CD4-positive, alpha-beta T cell (primary cell): ENCODE measurements at regions not wholly inside any gene's neighbourhood (a gene's known extent, or its start where the extent isn't known, plus 50 kb on each side); places are given as distances from the start of the nearest gene placed in this dataset.
A peak's percentile ranks its signal among the peaks of the same experiment; 100 is the strongest.

Experiments
- ATAC-seq: fragments of 200-7000 bp; cut with Tn5 transposase; one replicate; pipeline ENCODE4 v1.10.0; 2022; ENCODE audit warnings: mild to moderate bottlenecking; ENCODE audit not compliant: poor library complexity
- CTCF ChIA-PET: fragments of 350-600 bp; sonication (Branson Sonifier 250); formaldehyde crosslinking; loops from one replicate; lab custom pipeline; 2021; ENCODE audit warnings: antibody characterized with exemption, inconsistent platforms; lab: Charles Lee
- POLR2A ChIA-PET: fragments of 350-600 bp; sonication (Branson Sonifier 250); formaldehyde crosslinking; loops from one replicate; lab custom pipeline; 2021; ENCODE audit warnings: antibody characterized with exemption, inconsistent platforms; lab: Charles Lee
- DNase-seq, 14 experiments: peaks; one replicate each; pipeline ENCODE4 v3.0.0-alpha.2; 2013 to 2020; ENCODE audit warnings: mixed read lengths in 2 of 14
- H3K27ac ChIP-seq, 2 donors: one replicate each; pipeline versions ENCODE4 v1.5.1 to v1.7.0; 2013; ENCODE audit warnings: low read length in 2 of 2, low read depth in 1 of 2, mild to moderate bottlenecking in 1 of 2
- H3K27me3 ChIP-seq, 2 experiments: 1 replicate in 1 of 2; 2 replicates in 1 of 2; pipeline versions ENCODE4 v1.6.1 to v1.7.0; 2013; ENCODE audit warnings: low read length in 2 of 2, control low read depth in 1 of 2, mild to moderate bottlenecking in 1 of 2, moderate library complexity in 1 of 2; ENCODE audit not compliant: insufficient read depth in 2 of 2, control insufficient read depth in 1 of 2
- H3K36me3 ChIP-seq: one replicate; pipeline ENCODE4 v1.6.1; 2013; ENCODE audit warnings: low read length, control low read depth; ENCODE audit not compliant: insufficient read depth
- H3K4me1 ChIP-seq: one replicate; pipeline ENCODE4 v1.6.1; 2013; ENCODE audit warnings: low read length, control low read depth; ENCODE audit not compliant: insufficient read depth
- H3K4me3 ChIP-seq: one replicate; pipeline ENCODE4 v1.5.1; 2013; ENCODE audit warnings: mild to moderate bottlenecking, low read length, moderate library complexity
- H3K9me3 ChIP-seq, 2 experiments: 1 replicate in 1 of 2; 2 replicates in 1 of 2; pipeline versions ENCODE4 v1.6.1 to v1.7.0; 2013; ENCODE audit warnings: low read length in 2 of 2, mild to moderate bottlenecking in 2 of 2, control low read depth in 1 of 2, moderate library complexity in 1 of 2; ENCODE audit not compliant: control insufficient read depth in 1 of 2, insufficient read depth in 1 of 2
- H3K27ac Mint-ChIP-seq: one replicate; pipeline ENCODE4 v1.8.0; 2020; ENCODE audit warnings: mixed read lengths
- H3K27me3 Mint-ChIP-seq: one replicate; pipeline ENCODE4 v1.8.0; 2021; ENCODE audit warnings: mixed read lengths
- H3K36me3 Mint-ChIP-seq: one replicate; pipeline ENCODE4 v1.8.0; 2021; ENCODE audit warnings: low read depth, mixed read lengths
- H3K4me1 Mint-ChIP-seq: one replicate; pipeline ENCODE4 v1.8.0; 2021; ENCODE audit warnings: low read depth, mixed read lengths
- H3K4me3 Mint-ChIP-seq: one replicate; pipeline ENCODE4 v1.8.0; 2020; ENCODE audit warnings: mild to moderate bottlenecking, mixed read lengths
- H3K9me3 Mint-ChIP-seq: one replicate; pipeline ENCODE4 v1.8.0; 2020; ENCODE audit warnings: mixed read lengths
- intact Hi-C, 2 experiments: fragments of 100-400 bp; cut with DNase I in 1 of 2; cut with micrococcal nuclease in 1 of 2; formaldehyde crosslinking; loops; one replicate each; pipeline versions ENCODE4 v1.15.1 to v1.9.0; 2023 to 2025; cut with DNase I, micrococcal nuclease
- TF ChIP-seq, protein P1 (sequence below): fragments of 200-600 bp; IDR thresholded peaks from one replicate; pipeline ENCODE4 v1.8.0; 2022; ENCODE audit warnings: antibody characterized with exemption, mild to moderate bottlenecking

DNA sequence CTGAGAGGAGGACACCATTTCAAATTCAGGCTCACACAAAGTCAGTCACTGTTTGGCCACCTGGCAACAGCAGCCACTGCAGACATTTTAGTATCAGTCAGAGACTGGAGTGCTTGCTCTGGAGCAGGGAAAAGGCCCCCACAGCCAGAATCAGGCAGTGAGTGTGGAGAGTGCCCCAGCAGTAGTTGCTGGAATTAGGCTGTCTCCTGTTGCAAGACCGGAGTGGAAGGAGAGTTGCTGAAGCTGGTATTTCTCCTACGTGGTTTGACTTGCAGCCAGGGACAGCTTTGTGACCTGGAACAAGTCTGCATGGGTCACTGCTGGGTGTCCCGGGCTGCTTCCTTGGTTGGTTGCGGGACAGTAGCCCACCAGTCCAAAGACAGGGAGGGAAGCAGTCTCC, 78.4 kb upstream of the TMEM168 start:
- TF ChIP-seq, protein P1, sequence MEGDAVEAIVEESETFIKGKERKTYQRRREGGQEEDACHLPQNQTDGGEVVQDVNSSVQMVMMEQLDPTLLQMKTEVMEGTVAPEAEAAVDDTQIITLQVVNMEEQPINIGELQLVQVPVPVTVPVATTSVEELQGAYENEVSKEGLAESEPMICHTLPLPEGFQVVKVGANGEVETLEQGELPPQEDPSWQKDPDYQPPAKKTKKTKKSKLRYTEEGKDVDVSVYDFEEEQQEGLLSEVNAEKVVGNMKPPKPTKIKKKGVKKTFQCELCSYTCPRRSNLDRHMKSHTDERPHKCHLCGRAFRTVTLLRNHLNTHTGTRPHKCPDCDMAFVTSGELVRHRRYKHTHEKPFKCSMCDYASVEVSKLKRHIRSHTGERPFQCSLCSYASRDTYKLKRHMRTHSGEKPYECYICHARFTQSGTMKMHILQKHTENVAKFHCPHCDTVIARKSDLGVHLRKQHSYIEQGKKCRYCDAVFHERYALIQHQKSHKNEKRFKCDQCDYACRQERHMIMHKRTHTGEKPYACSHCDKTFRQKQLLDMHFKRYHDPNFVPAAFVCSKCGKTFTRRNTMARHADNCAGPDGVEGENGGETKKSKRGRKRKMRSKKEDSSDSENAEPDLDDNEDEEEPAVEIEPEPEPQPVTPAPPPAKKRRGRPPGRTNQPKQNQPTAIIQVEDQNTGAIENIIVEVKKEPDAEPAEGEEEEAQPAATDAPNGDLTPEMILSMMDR: no peak
- ChIA-PET POLR2A (no interaction called here), CTCF (no interaction called here)
- Histone ChIP-seq H3K9me3 (no peaks in the 10 kb centered on the region), H3K4me1 (no peaks in the 10 kb centered on the region), H3K27me3 (no peaks in the 10 kb centered on the region), H3K36me3 (peaks cover 3% of the 10 kb centered on the region), H3K27ac (no peak overlapping the region), H3K4me3 (no peak overlapping the region)
- no peak for ATAC-seq
- H3K36me3 Mint-ChIP-seq: peaks cover 9% of the 10 kb centered on the region
- no peaks in the 10 kb centered on the region for H3K9me3 Mint-ChIP-seq
- H3K4me3 Mint-ChIP-seq: no peak overlapping the region
- DNase-seq: no peak
- intact Hi-C loops: no loop called here
- no peaks in the 10 kb centered on the region for H3K27me3 Mint-ChIP-seq
- no peak overlapping the region for H3K27ac Mint-ChIP-seq
- H3K4me1 Mint-ChIP-seq: peaks cover 41% of the 10 kb centered on the region

DNA sequence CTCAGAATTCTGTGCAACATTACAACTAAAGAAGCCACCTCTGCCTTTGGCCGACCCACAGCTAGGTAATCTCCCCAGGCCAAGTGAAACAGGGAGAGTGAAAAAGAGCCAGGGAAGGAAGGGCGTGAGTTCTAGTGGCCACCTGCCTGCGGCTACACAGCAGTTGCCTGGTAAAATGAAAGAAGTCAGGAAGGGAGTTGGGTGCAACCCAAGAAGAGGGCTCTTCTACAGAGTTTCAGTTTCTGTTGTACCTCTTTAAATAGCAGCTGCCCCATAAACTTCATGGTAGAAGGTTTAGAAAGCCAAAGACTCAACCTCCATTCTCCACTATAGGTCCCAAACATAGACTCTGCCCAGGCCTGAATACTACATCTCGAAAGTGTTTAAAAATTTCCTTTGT, 76.2 kb upstream of the TMEM168 start:
- Histone ChIP-seq H3K9me3 (no peaks in the 10 kb centered on the region), H3K27me3 (no peaks in the 10 kb centered on the region), H3K4me1 (no peaks in the 10 kb centered on the region), H3K36me3 (peaks cover 9% of the 10 kb centered on the region), H3K27ac (no peak overlapping the region), H3K4me3 (no peak overlapping the region)
- H3K27ac Mint-ChIP-seq: no peak overlapping the region
- no peaks in the 10 kb centered on the region for H3K9me3 Mint-ChIP-seq
- CTCF ChIA-PET: no interaction called here
- TF ChIP-seq, protein P1: no peak
- H3K4me1 Mint-ChIP-seq: peaks cover 22% of the 10 kb centered on the region
- intact Hi-C loops: no loop called here
- POLR2A ChIA-PET: no interaction called here
- DNase-seq: peak in 1 of 14 experiments; percentile 24
- peaks cover 31% of the 10 kb centered on the region for H3K36me3 Mint-ChIP-seq
- no peak overlapping the region for H3K4me3 Mint-ChIP-seq
- no peak for ATAC-seq
- no peaks in the 10 kb centered on the region for H3K27me3 Mint-ChIP-seq

DNA sequence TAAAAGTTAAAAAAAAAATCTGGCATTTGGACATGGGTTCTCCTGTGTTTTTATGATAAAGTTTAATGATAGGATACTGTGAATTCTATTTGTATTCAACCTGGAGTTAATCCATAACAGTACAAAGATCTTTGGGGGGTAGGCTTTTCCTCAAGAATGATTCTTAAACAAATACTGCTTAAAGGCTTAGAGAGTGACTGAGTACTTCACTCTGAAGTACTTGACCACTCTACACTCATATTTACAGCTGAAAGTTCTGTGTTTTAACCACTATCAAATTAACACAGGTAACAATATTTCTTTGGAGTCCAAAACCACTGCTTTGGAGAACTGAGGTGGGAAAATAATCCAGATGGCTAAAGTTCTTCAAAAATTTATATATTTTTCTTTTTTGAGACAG, 74.2 kb upstream of the TMEM168 start:
- ATAC-seq: no peak
- H3K27me3 ChIP-seq: no peaks in the 10 kb centered on the region

More for the DNA sequence above, 74.2 kb upstream of the TMEM168 start:
- Histone ChIP-seq H3K9me3 (no peaks in the 10 kb centered on the region), H3K4me1 (no peaks in the 10 kb centered on the region), H3K4me3 (no peak overlapping the region), H3K36me3 (peaks cover 9% of the 10 kb centered on the region), H3K27ac (no peak overlapping the region)
- TF ChIP-seq, protein P1: no peak
- H3K4me1 Mint-ChIP-seq: peaks cover 15% of the 10 kb centered on the region
- ChIA-PET CTCF (interaction anchor here (0.6 kb wide), 1 partner anchor 296 kb away, joined by 3 read pairs; no protein-coding TSS in a partner anchor), POLR2A (no interaction called here)
- H3K9me3 Mint-ChIP-seq: no peaks in the 10 kb centered on the region
- peaks cover 40% of the 10 kb centered on the region for H3K36me3 Mint-ChIP-seq
- intact Hi-C loops: no loop called here
- no peak overlapping the region for H3K4me3 Mint-ChIP-seq
- H3K27me3 Mint-ChIP-seq: no peaks in the 10 kb centered on the region
- H3K27ac Mint-ChIP-seq: no peak overlapping the region
- DNase-seq: no peak
